B cell (primary cell): ENCODE measurements at regions not wholly inside any gene's neighbourhood (a gene's known extent, or its start where the extent isn't known, plus 50 kb on each side); places are given as distances from the start of the nearest gene placed in this dataset.

Source experiments
- CTCF ChIP-seq: fragments of 200-600 bp; IDR thresholded peaks from one replicate; pipeline ENCODE4 v1.8.0; 2022; ENCODE audit warnings: antibody characterized with exemption, mild to moderate bottlenecking
- EZH2 ChIP-seq: IDR thresholded peaks from 2 replicates; pipeline ENCODE4 v1.6.1; 2012; ENCODE audit warnings: borderline replicate concordance, low read depth, mild to moderate bottlenecking, moderate library complexity, low read length; ENCODE audit not compliant: insufficient read depth, poor library complexity, severe bottlenecking

GRCh38 chr7:110095372-110096052 is 995.4 kb upstream of the LRRN3 start:
- TF ChIP-seq CTCF (no peak), EZH2 (no peak)
